ENCODE measurements at regions not wholly inside any gene's neighbourhood (a gene's known extent, or its start where the extent isn't known, plus 50 kb on each side); places are given as distances from the start of the nearest gene placed in this dataset.

- RAD21 ChIA-PET (ENCODE audit: low non-redundant PET in 1 of 2, low total read pairs in 2 of 2, uncharacterized antibody in 2 of 2, unreplicated experiment in 2 of 2): no interaction called here
- ATAC-seq: no peak
These were observed 165.1 kb upstream of the SLC30A5 start for GRCh38 chr5:68928617-68929302.

More at GRCh38 chr5:68928617-68929302, 165.1 kb upstream of the SLC30A5 start:
- POLR2A ChIA-PET: no interaction called here
- H3K9me2 ChIP-seq (ENCODE audit: insufficient read depth): no peaks in the 10 kb centered on the region
- no peak overlapping the region for H3K9ac ChIP-seq (ENCODE audit: low read length)
- no peaks in the 10 kb centered on the region for H3K79me2 ChIP-seq (ENCODE audit: insufficient read depth, low read length)
- peaks cover 3 to 11% of the 10 kb centered on the region in 2 experiments; a peak in 1 of 4 replicates for H3K9me3 ChIP-seq (ENCODE audit: control insufficient read depth in 1 of 2, insufficient read depth in 1 of 2, low read depth in 1 of 2, low read length in 2 of 2)
- no peaks in the 10 kb centered on the region for H4K20me1 ChIP-seq (ENCODE audit: insufficient read depth)
- DNase-seq (ENCODE audit: low read depth, low spot score): no peak
- intact Hi-C loops (cut with micrococcal nuclease): no loop called here
- no peak overlapping the region for H3K4me3 ChIP-seq (replicated peaks in 1 of 2; ENCODE audit: low read depth in 1 of 2, low read length in 2 of 2)
- no peak for TF ChIP-seq EZH2phosphoT487 (IDR thresholded peaks at IDR 0.05; ENCODE audit: borderline replicate concordance)
- TF ChIP-seq POLR2A (IDR thresholded peaks at IDR 0.05; ENCODE audit: borderline replicate concordance, extremely low read depth, insufficient read depth, insufficient read length): no peak
- TF ChIP-seq, protein P1, sequence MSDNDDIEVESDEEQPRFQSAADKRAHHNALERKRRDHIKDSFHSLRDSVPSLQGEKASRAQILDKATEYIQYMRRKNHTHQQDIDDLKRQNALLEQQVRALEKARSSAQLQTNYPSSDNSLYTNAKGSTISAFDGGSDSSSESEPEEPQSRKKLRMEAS (IDR thresholded peaks at IDR 0.05): no peak
- TF ChIP-seq SP1 (IDR thresholded peaks at IDR 0.05; ENCODE audit: low read depth): no peak
- no peak for TF ChIP-seq ATF3 (IDR thresholded peaks at IDR 0.05)
- TF ChIP-seq CTCF (IDR thresholded peaks at IDR 0.05 in 2 of 3, conservative IDR thresholded peaks at IDR 0.05 in 1 of 3; ENCODE audit: borderline replicate concordance in 1 of 3, insufficient read depth in 1 of 3, low read depth in 2 of 3, low read length in 2 of 3): no peak
- TF ChIP-seq ELF1 (IDR thresholded peaks at IDR 0.05; ENCODE audit: borderline replicate concordance, low read depth): no peak
- TF ChIP-seq ZNF274 (IDR thresholded peaks at IDR 0.05; ENCODE audit: low read depth, low read length): no peak
- TF ChIP-seq, protein P2, sequence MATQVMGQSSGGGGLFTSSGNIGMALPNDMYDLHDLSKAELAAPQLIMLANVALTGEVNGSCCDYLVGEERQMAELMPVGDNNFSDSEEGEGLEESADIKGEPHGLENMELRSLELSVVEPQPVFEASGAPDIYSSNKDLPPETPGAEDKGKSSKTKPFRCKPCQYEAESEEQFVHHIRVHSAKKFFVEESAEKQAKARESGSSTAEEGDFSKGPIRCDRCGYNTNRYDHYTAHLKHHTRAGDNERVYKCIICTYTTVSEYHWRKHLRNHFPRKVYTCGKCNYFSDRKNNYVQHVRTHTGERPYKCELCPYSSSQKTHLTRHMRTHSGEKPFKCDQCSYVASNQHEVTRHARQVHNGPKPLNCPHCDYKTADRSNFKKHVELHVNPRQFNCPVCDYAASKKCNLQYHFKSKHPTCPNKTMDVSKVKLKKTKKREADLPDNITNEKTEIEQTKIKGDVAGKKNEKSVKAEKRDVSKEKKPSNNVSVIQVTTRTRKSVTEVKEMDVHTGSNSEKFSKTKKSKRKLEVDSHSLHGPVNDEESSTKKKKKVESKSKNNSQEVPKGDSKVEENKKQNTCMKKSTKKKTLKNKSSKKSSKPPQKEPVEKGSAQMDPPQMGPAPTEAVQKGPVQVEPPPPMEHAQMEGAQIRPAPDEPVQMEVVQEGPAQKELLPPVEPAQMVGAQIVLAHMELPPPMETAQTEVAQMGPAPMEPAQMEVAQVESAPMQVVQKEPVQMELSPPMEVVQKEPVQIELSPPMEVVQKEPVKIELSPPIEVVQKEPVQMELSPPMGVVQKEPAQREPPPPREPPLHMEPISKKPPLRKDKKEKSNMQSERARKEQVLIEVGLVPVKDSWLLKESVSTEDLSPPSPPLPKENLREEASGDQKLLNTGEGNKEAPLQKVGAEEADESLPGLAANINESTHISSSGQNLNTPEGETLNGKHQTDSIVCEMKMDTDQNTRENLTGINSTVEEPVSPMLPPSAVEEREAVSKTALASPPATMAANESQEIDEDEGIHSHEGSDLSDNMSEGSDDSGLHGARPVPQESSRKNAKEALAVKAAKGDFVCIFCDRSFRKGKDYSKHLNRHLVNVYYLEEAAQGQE (IDR thresholded peaks at IDR 0.05; ENCODE audit: low read depth): no peak
- no peak for TF ChIP-seq EGR1 (IDR thresholded peaks at IDR 0.05; ENCODE audit: low read depth)
- no peak for TF ChIP-seq CEBPB (IDR thresholded peaks at IDR 0.05; ENCODE audit: low read depth)
- no peak for TF ChIP-seq FOSL1 (IDR thresholded peaks at IDR 0.05; ENCODE audit: low read depth)
- no peak for TF ChIP-seq JUND (IDR thresholded peaks at IDR 0.05)
- TF ChIP-seq SRF (IDR thresholded peaks at IDR 0.05; ENCODE audit: low read depth): no peak
- TF ChIP-seq POLR2AphosphoS5 (IDR thresholded peaks at IDR 0.05; ENCODE audit: low read depth, low read length): no peak
- no peak for TF ChIP-seq ZFX (IDR thresholded peaks at IDR 0.05)
- TF ChIP-seq CBX3 (IDR thresholded peaks at IDR 0.05; ENCODE audit: low read depth): no peak
- no peak overlapping the region for H3K4me2 ChIP-seq (ENCODE audit: low read length)
- H3K4me1 ChIP-seq (ENCODE audit: control insufficient read depth in 1 of 2, insufficient read depth in 2 of 2, low read length in 2 of 2): no peaks in the 10 kb centered on the region
- no TSS peak for BruUV-seq (replicated peaks)
- CTCF ChIA-PET: no interaction called here
- H3K27me3 ChIP-seq (ENCODE audit: insufficient read depth, low read length): no peaks in the 10 kb centered on the region
- H2AFZ ChIP-seq (ENCODE audit: low read depth, low read length, poor library complexity, severe bottlenecking): no peak overlapping the region
- H3K27ac ChIP-seq (ENCODE audit: low read depth, low read length): no peak overlapping the region
- no peaks in the 10 kb centered on the region for H3K36me3 ChIP-seq (ENCODE audit: control insufficient read depth in 1 of 2, insufficient read depth in 2 of 2, low read length in 2 of 2)

Measured in HCT116 (cell line).